ENCODE measurements at regions not wholly inside any gene's neighbourhood (a gene's known extent, or its start where the extent isn't known, plus 50 kb on each side); places are given as distances from the start of the nearest gene placed in this dataset.

DNA sequence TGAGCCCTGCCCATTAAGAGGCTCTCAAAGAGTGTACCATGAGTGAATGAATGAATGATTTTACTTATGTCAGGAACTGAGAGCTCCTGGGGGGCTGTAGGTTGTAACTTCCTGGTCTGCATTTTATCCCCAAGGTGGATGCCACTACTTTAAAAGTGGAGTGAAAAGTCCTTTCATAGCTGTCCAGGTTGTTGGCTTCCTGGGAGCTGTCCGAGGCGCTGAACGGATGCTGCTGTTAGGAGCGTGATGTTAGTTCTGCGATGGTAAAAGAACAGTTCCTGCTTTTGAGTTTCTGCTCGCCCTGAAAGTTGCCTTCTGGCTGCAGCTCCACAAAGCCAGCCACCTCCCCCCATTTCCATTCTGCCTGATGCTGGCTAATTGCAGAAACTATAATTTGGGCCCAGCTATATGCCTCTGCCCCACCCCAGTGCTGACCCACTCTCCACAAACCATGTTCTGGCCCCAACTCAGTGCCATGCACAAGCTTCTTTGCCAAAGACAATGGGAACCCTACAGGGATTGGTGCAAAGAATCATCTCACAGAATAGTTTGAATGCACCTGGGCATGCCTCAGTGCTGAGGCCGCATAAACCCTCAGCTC is 330.9 kb upstream of the CDH4 start:
- no peaks in the 10 kb centered on the region for H3K4me1 Mint-ChIP-seq
- DNase-seq (no peak), ATAC-seq (ENCODE audit: low read depth) (no peak)
- POLR2A ChIA-PET, result no interaction called here
- TF ChIP-seq, protein P1, sequence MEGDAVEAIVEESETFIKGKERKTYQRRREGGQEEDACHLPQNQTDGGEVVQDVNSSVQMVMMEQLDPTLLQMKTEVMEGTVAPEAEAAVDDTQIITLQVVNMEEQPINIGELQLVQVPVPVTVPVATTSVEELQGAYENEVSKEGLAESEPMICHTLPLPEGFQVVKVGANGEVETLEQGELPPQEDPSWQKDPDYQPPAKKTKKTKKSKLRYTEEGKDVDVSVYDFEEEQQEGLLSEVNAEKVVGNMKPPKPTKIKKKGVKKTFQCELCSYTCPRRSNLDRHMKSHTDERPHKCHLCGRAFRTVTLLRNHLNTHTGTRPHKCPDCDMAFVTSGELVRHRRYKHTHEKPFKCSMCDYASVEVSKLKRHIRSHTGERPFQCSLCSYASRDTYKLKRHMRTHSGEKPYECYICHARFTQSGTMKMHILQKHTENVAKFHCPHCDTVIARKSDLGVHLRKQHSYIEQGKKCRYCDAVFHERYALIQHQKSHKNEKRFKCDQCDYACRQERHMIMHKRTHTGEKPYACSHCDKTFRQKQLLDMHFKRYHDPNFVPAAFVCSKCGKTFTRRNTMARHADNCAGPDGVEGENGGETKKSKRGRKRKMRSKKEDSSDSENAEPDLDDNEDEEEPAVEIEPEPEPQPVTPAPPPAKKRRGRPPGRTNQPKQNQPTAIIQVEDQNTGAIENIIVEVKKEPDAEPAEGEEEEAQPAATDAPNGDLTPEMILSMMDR (IDR thresholded peaks at IDR 0.05), result no peak
- peaks cover 4% of the 10 kb centered on the region for H3K9me3 Mint-ChIP-seq
- CTCF ChIA-PET, result no interaction called here
- H3K36me3 Mint-ChIP-seq (ENCODE audit: low read depth), result no peaks in the 10 kb centered on the region
- H3K27me3 Mint-ChIP-seq, result no peaks in the 10 kb centered on the region
- no peak overlapping the region for H3K27ac Mint-ChIP-seq
- H3K4me3 Mint-ChIP-seq, result no peak overlapping the region
- intact Hi-C loops (cut with micrococcal nuclease), result no loop called here

DNA sequence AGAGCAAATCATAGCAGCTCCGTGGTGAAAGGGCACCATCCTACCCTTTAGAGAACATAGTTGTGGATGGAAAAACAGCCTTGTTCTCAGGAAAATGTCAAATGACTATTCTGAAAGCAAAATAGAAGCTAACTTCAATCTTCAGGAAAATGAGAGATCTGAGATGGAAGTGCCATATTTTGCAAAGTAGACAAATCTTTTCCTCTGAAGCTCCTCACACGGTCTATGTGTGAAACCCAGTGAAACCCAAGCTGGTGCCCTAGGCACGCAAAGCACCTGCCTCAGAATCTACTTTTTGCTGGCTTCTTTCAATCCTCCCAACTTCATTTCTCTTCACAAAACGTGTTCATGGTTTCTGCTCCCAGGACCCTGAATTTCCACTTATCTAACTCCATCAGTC is 325.2 kb upstream of the CDH4 start:
- TF ChIP-seq, protein P1 (IDR thresholded peaks at IDR 0.05), result no peak
- Mint-ChIP-seq H3K36me3 (ENCODE audit: low read depth) (no peaks in the 10 kb centered on the region), H3K27me3 (no peaks in the 10 kb centered on the region), H3K27ac (no peak overlapping the region), H3K9me3 (no peaks in the 10 kb centered on the region), H3K4me1 (no peaks in the 10 kb centered on the region), H3K4me3 (no peak overlapping the region)
- DNase-seq (no peak), ATAC-seq (ENCODE audit: low read depth) (no peak)
- ChIA-PET POLR2A (no interaction called here), CTCF (no interaction called here)
- intact Hi-C loops (cut with micrococcal nuclease), result no loop called here

DNA sequence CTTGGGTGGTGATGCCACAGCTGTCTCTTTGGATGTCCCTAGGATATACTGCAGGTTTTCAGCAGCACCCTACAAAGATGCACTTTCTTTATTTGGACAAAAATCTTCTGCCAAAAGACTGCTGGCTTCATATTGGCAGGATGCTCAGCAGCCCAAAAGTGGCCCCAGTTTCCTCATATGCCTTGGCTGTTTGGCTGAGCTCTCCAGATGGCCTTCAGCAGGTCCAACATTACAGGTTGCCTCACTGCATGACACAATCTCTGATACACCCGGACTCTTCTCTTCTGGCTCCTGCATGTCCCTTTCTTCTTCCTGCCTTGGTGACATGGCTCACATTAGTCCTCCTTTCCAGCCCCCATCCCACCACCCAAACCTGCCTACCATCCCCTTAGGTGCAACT is 323.7 kb upstream of the CDH4 start:
- no peaks in the 10 kb centered on the region for H3K36me3 Mint-ChIP-seq (ENCODE audit: low read depth)
- CTCF ChIA-PET, result no interaction called here
- H3K27me3 Mint-ChIP-seq, result no peaks in the 10 kb centered on the region
- no peaks in the 10 kb centered on the region for H3K9me3 Mint-ChIP-seq
- H3K4me1 Mint-ChIP-seq, result no peaks in the 10 kb centered on the region
- intact Hi-C loops (cut with micrococcal nuclease), result no loop called here
- no peak overlapping the region for H3K27ac Mint-ChIP-seq
- DNase-seq (no peak), ATAC-seq (ENCODE audit: low read depth) (no peak)
- no peak overlapping the region for H3K4me3 Mint-ChIP-seq
- POLR2A ChIA-PET, result no interaction called here
- TF ChIP-seq, protein P1 (IDR thresholded peaks at IDR 0.05), result no peak

DNA sequence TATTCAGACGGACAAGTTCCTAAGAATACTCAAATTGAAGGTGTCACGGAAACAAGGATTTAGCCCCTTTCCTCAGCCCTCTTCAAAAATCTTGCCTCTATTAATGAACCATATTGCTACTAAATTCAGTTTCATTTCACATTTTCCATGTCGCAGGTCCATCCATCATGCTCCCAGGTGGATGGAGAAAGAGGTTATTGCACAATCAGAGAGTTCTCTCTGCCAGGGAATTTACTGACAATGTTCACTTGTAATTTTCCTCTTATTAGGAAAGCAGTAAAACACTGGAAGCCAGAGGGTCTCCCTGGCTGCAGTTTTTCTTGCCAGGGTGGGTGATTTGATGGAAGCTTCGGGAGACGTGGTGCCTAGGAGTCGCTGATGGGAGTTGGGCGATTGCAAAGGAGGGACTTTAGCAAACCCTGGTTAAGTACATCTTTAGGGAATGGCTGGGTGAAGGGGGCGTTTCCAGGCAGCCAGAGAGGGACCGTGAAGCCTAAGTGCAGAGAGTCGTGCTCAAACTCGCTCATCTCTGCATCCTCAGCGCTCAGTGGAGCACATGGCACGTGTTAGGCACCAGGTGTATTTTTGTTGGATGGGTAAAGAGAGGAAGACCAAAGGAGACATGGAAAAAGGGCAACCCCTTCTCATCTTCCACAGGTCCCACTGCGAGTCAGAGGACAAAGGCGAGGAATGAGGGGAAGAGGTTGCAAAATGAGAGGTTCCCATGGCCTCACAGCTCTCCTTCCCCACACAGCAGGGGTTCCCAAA is 321.9 kb upstream of the CDH4 start:
- no peak for ATAC-seq (ENCODE audit: low read depth)
- no peak overlapping the region for H3K27ac Mint-ChIP-seq
- H3K4me3 Mint-ChIP-seq, result no peak overlapping the region
- ChIA-PET POLR2A (no interaction called here), CTCF (no interaction called here)
- no peak for DNase-seq
- TF ChIP-seq, protein P1 (IDR thresholded peaks at IDR 0.05), result no peak
- H3K4me1 Mint-ChIP-seq, result no peaks in the 10 kb centered on the region
- no peaks in the 10 kb centered on the region for H3K9me3 Mint-ChIP-seq
- no peaks in the 10 kb centered on the region for H3K27me3 Mint-ChIP-seq
- intact Hi-C loops (cut with micrococcal nuclease), result no loop called here
- H3K36me3 Mint-ChIP-seq (ENCODE audit: low read depth), result no peaks in the 10 kb centered on the region

DNA sequence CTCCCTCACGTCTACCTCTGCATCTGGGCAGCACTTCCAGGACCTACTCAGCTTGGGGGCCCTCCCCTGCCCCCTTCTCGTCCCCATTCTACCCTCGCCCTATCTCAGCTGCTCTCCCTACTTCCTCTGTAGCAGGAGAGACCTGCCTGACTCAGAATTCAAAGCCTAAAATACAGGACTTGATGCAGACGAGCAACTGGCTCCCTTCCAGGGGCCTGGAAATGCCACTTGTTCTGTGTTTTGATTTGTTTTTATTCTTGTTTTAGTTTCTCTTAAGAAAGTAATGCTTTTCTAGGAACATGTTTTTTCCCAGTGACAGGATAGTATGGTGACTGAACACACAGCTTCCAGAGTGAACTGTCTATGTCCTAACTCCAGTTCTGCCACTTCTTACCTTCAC is 320.4 kb upstream of the CDH4 start:
- H3K4me3 Mint-ChIP-seq, result no peak overlapping the region
- no peaks in the 10 kb centered on the region for H3K9me3 Mint-ChIP-seq
- no peaks in the 10 kb centered on the region for H3K27me3 Mint-ChIP-seq
- no peak for DNase-seq
- TF ChIP-seq, protein P1 (IDR thresholded peaks at IDR 0.05), result no peak
- H3K27ac Mint-ChIP-seq, result no peak overlapping the region
- no peaks in the 10 kb centered on the region for H3K36me3 Mint-ChIP-seq (ENCODE audit: low read depth)
- ATAC-seq (ENCODE audit: low read depth), result no peak
- ChIA-PET CTCF (no interaction called here), POLR2A (no interaction called here)
- no peaks in the 10 kb centered on the region for H3K4me1 Mint-ChIP-seq
- intact Hi-C loops (cut with micrococcal nuclease), result no loop called here

All from activated B cell treated with CpG ODN at 0.5 μM for 24 hours (primary cell).